H9 (cell line): ENCODE measurements at regions not wholly inside any gene's neighbourhood (a gene's known extent, or its start where the extent isn't known, plus 50 kb on each side); places are given as distances from the start of the nearest gene placed in this dataset.

ENCODE experiments used
- DNase-seq: peaks from one replicate; pipeline ENCODE4 v3.0.0-alpha.2; 2017
- H2AFZ ChIP-seq: one replicate; pipeline ENCODE4 v1.6.1; 2013; ENCODE audit warnings: mild to moderate bottlenecking, low read length, control low read depth, moderate library complexity
- H2AK5ac ChIP-seq: 2 replicates; pipeline ENCODE4 v1.6.1; 2013; ENCODE audit warnings: low read length, control low read depth, mixed read lengths; ENCODE audit not compliant: insufficient read length
- H2BK120ac ChIP-seq: one replicate; pipeline ENCODE4 v1.6.1; 2013; ENCODE audit warnings: low read depth, mild to moderate bottlenecking, low read length, control low read depth, inconsistent platforms; ENCODE audit not compliant: poor library complexity, severe bottlenecking
- H2BK12ac ChIP-seq: 2 replicates; pipeline ENCODE4 v1.6.1; 2013; ENCODE audit warnings: low read length, control low read depth, mixed read lengths, low read depth; ENCODE audit not compliant: insufficient read length
- H2BK15ac ChIP-seq: 2 replicates; pipeline ENCODE4 v1.6.1; 2013; ENCODE audit warnings: low read depth, low read length, control low read depth
- H2BK20ac ChIP-seq: one replicate; pipeline ENCODE4 v1.6.1; 2013; ENCODE audit warnings: low read depth, mild to moderate bottlenecking, low read length, control low read depth, inconsistent platforms; ENCODE audit not compliant: poor library complexity, severe bottlenecking
- H2BK5ac ChIP-seq: 2 replicates; pipeline ENCODE4 v1.6.1; 2013; ENCODE audit warnings: low read length, control low read depth, mixed read lengths; ENCODE audit not compliant: insufficient read length
- H3K14ac ChIP-seq: 2 replicates; pipeline ENCODE4 v1.6.1; 2013; ENCODE audit warnings: low read length, control low read depth; ENCODE audit not compliant: insufficient read depth
- H3K18ac ChIP-seq: 2 replicates; pipeline ENCODE4 v1.6.1; 2013; ENCODE audit warnings: low read depth, mild to moderate bottlenecking, mixed read lengths, low read length, control low read depth; ENCODE audit not compliant: insufficient read length
- H3K23ac ChIP-seq: 2 replicates; pipeline ENCODE4 v1.6.1; 2013; ENCODE audit warnings: low read length, control low read depth, mixed read lengths, low read depth; ENCODE audit not compliant: insufficient read length
- H3K23me2 ChIP-seq: 2 replicates; pipeline ENCODE4 v1.6.1; 2013; ENCODE audit warnings: low read depth, mild to moderate bottlenecking, mixed read lengths, low read length, control low read depth; ENCODE audit not compliant: insufficient read length, poor library complexity, severe bottlenecking
- H3K27ac ChIP-seq: 2 replicates; pipeline ENCODE4 v1.5.1; 2013; ENCODE audit warnings: low read length, control low read depth, mixed read lengths, low read depth; ENCODE audit not compliant: insufficient read length
- H3K27me3 ChIP-seq: 2 replicates; pipeline ENCODE4 v1.6.1; 2013; ENCODE audit warnings: low read length, control low read depth, inconsistent platforms; ENCODE audit not compliant: insufficient read depth
- H3K4ac ChIP-seq: 2 replicates; pipeline ENCODE4 v1.6.1; 2013; ENCODE audit warnings: low read depth, mild to moderate bottlenecking, control low read depth, inconsistent platforms, low read length, moderate library complexity
- H3K4me1 ChIP-seq: 2 replicates; pipeline ENCODE4 v1.6.1; 2013; ENCODE audit warnings: low read length, control low read depth, inconsistent platforms; ENCODE audit not compliant: insufficient read depth
- H3K4me2 ChIP-seq: 2 replicates; pipeline ENCODE4 v1.6.1; 2013; ENCODE audit warnings: low read length, control low read depth, mixed read lengths; ENCODE audit not compliant: insufficient read length, insufficient read depth
- H3K56ac ChIP-seq: 2 replicates; pipeline ENCODE4 v1.6.1; 2013; ENCODE audit warnings: low read depth, mild to moderate bottlenecking, mixed read lengths, low read length, control low read depth; ENCODE audit not compliant: insufficient read length
- H3K79me1 ChIP-seq: 2 replicates; pipeline ENCODE4 v1.6.1; 2013; ENCODE audit warnings: low read depth, mild to moderate bottlenecking, moderate library complexity, low read length, control low read depth, inconsistent platforms; ENCODE audit not compliant: insufficient read depth, poor library complexity, severe bottlenecking
- H3K79me2 ChIP-seq: 2 replicates; pipeline ENCODE4 v1.6.1; 2013; ENCODE audit warnings: low read length, control low read depth, inconsistent platforms; ENCODE audit not compliant: insufficient read depth
- H3K9ac ChIP-seq: 2 replicates; pipeline ENCODE4 v1.6.1; 2013; ENCODE audit warnings: low read length, control low read depth, mixed read lengths; ENCODE audit not compliant: insufficient read length; ENCODE audit errors: extremely low read depth
- H3K9me3 ChIP-seq: one replicate; pipeline ENCODE4 v1.6.1; 2013; ENCODE audit warnings: low read depth, low read length, inconsistent platforms; ENCODE audit not compliant: control insufficient read depth
- H3T11ph ChIP-seq: one replicate; pipeline ENCODE4 v1.6.1; 2013; ENCODE audit warnings: mild to moderate bottlenecking, low read length, control low read depth, inconsistent platforms
- H4K20me1 ChIP-seq: one replicate; pipeline ENCODE4 v1.6.1; 2013; ENCODE audit not compliant: control insufficient read depth, insufficient read length, insufficient read depth
- H4K5ac ChIP-seq: 2 replicates; pipeline ENCODE4 v1.6.1; 2013; ENCODE audit warnings: low read depth, mild to moderate bottlenecking, mixed read lengths, low read length, control low read depth; ENCODE audit not compliant: insufficient read length
- H4K8ac ChIP-seq: replicated peaks from 2 replicates; pipeline ENCODE4 v1.6.1; 2013; ENCODE audit warnings: low read length, control low read depth, mixed read lengths, low read depth; ENCODE audit not compliant: insufficient read length
- H4K91ac ChIP-seq: 2 replicates; pipeline ENCODE4 v1.6.1; 2013; ENCODE audit warnings: low read depth, mild to moderate bottlenecking, moderate library complexity, mixed read lengths, low read length, control low read depth; ENCODE audit not compliant: insufficient read length
- H3K27ac Mint-ChIP-seq, 3 experiments: 2 replicates in 2 of 3; 3 replicates in 1 of 3; pipeline ENCODE4 v1.8.0; 2020 to 2021; ENCODE audit warnings: mixed read lengths in 3 of 3, mild to moderate bottlenecking in 1 of 3, moderate library complexity in 1 of 3
- H3K27me3 Mint-ChIP-seq: 2 replicates; pipeline ENCODE4 v1.8.0; 2021; ENCODE audit warnings: low read depth, mild to moderate bottlenecking, moderate library complexity, mixed read lengths
- H3K36me3 Mint-ChIP-seq, 3 experiments: 2 replicates in 2 of 3; 3 replicates in 1 of 3; pipeline ENCODE4 v1.8.0; 2020 to 2021; ENCODE audit warnings: low read depth in 3 of 3, mixed read lengths in 3 of 3; ENCODE audit not compliant: insufficient read depth in 1 of 3
- H3K4me1 Mint-ChIP-seq, 2 experiments: 2 replicates each; pipeline ENCODE4 v1.8.0; 2020; ENCODE audit warnings: mixed read lengths in 2 of 2
- H3K4me3 Mint-ChIP-seq, 2 experiments: 2 replicates in 1 of 2; 3 replicates in 1 of 2; pipeline ENCODE4 v1.8.0; 2020 to 2021; ENCODE audit warnings: mild to moderate bottlenecking in 2 of 2, mixed read lengths in 2 of 2, moderate library complexity in 1 of 2
- H3K9me3 Mint-ChIP-seq, 2 experiments: 2 replicates in 1 of 2; 3 replicates in 1 of 2; pipeline ENCODE4 v1.8.0; 2020; ENCODE audit warnings: mild to moderate bottlenecking in 2 of 2, mixed read lengths in 2 of 2, moderate library complexity in 1 of 2
- CTCF ChIP-seq: fragments of 200-600 bp; sonication (generic); conservative IDR thresholded peaks from 3 replicates; pipeline ENCODE4 v1.8.0; 2021; ENCODE audit warnings: antibody characterized with exemption, mild to moderate bottlenecking

- H3K27ac Mint-ChIP-seq: no peak overlapping the region
- H4K8ac ChIP-seq: no peak overlapping the region
- H3K14ac ChIP-seq: no peak overlapping the region
- H2AK5ac ChIP-seq: no peak overlapping the region
- no peak overlapping the region for H3K4me3 Mint-ChIP-seq
- H2BK120ac ChIP-seq: no peak overlapping the region
- H3K36me3 Mint-ChIP-seq: peaks cover 3 to 5% (median 5%) of the 10 kb centered on the region in 3 experiments
- H3K4me1 ChIP-seq: no peaks in the 10 kb centered on the region
- TF ChIP-seq CTCF: no peak
- H3K9ac ChIP-seq: no peak overlapping the region
- no peak overlapping the region for H2BK5ac ChIP-seq
- H3K27me3 ChIP-seq: no peaks in the 10 kb centered on the region
- no peak overlapping the region for H3K18ac ChIP-seq
- H2BK15ac ChIP-seq: no peak overlapping the region
- peaks cover 6 to 8% of the 10 kb centered on the region in 2 experiments for H3K9me3 Mint-ChIP-seq
- no peaks in the 10 kb centered on the region for H3K79me2 ChIP-seq
- no peak overlapping the region for H3K4me2 ChIP-seq
- no peak overlapping the region for H2BK20ac ChIP-seq
- H3K79me1 ChIP-seq: no peaks in the 10 kb centered on the region
- no peak overlapping the region for H3K4ac ChIP-seq
- H3K27ac ChIP-seq: no peak overlapping the region
- H4K91ac ChIP-seq: no peak overlapping the region
- DNase-seq: no peak
- peaks cover 0 to 4% of the 10 kb centered on the region in 2 experiments; a peak in 1 of 4 replicates for H3K4me1 Mint-ChIP-seq
- H3K56ac ChIP-seq: no peak overlapping the region
- no peak overlapping the region for H3T11ph ChIP-seq
- no peaks in the 10 kb centered on the region for H4K20me1 ChIP-seq
- no peak overlapping the region for H4K5ac ChIP-seq
- no peak overlapping the region for H2BK12ac ChIP-seq
- no peaks in the 10 kb centered on the region for H3K27me3 Mint-ChIP-seq
- H3K23ac ChIP-seq: no peak overlapping the region
- no peak overlapping the region for H2AFZ ChIP-seq
- H3K23me2 ChIP-seq: no peaks in the 10 kb centered on the region
- no peaks in the 10 kb centered on the region for H3K9me3 ChIP-seq
These were observed 526.7 kb upstream of the LRRN3 start for GRCh38 chr7:110564246-110564645.
